Right lobe of liver (tissue), 6 donors: ENCODE measurements at regions not wholly inside any gene's neighbourhood (a gene's known extent, or its start where the extent isn't known, plus 50 kb on each side); places are given as distances from the start of the nearest gene placed in this dataset.

ENCODE experiments used
- ATAC-seq, 4 donors: fragments of 200-7000 bp; cut with Tn5 transposase; one replicate each; pipeline ENCODE4 v1.9.1; 2020; ENCODE audit warnings: mild to moderate bottlenecking in 4 of 4, moderate library complexity in 4 of 4
- DNase-seq, 3 donors: peaks; one replicate each; pipeline ENCODE4 v3.0.0-alpha.2; 2020
- H3K27ac ChIP-seq, 3 donors: fragments of 200-600 bp; one replicate each; pipeline ENCODE4 v1.8.0; 2022
- H3K27me3 ChIP-seq, 2 donors: fragments of 200-600 bp; one replicate each; pipeline ENCODE4 v1.8.0; 2022
- H3K36me3 ChIP-seq, 4 donors: fragments of 200-600 bp; sonication (generic) in 1 of 4; one replicate each; pipeline versions ENCODE4 v1.5.1 to v1.8.0; 2017 to 2022; ENCODE audit warnings: control low read depth in 1 of 4
- H3K4me1 ChIP-seq, 4 donors: fragments of 200-600 bp; sonication (generic) in 1 of 4; one replicate each; pipeline versions ENCODE4 v1.5.1 to v1.8.0; 2017 to 2022; ENCODE audit warnings: control low read depth in 1 of 4
- H3K4me3 ChIP-seq, 3 donors: fragments of 200-600 bp; one replicate each; pipeline ENCODE4 v1.8.0; 2022
- H3K9me3 ChIP-seq, 4 donors: fragments of 200-600 bp; sonication (generic) in 1 of 4; one replicate each; pipeline versions ENCODE4 v1.5.1 to v1.8.0; 2017 to 2022; ENCODE audit warnings: control low read depth in 1 of 4
- POLR2A ChIP-seq: fragments of 450-650 bp; IDR thresholded peaks from one replicate; pipeline ENCODE4 v1.6.1; 2017; ENCODE audit warnings: antibody characterized with exemption, mild to moderate bottlenecking
- WGBS: methylation state at CpG from one replicate; pipeline ENCODE4 v1.1.6; 2018; ENCODE audit warnings: low coverage, low lambda C conversion rate; ENCODE audit not compliant: insufficient coverage; ENCODE audit errors: missing lambda C conversion rate; 5-methylcytosine and 5-hydroxymethylcytosine counted together
- intact Hi-C, 2 donors: fragments of 100-400 bp; cut with DNase I; formaldehyde crosslinking; loops; one replicate each; pipeline versions ENCODE4 v1.11.2 to v1.14.1; 2022
- TF ChIP-seq, protein P1 (sequence below), 4 donors: fragments of 200-600 bp in 3 of 4; fragments of 450-650 bp in 1 of 4; IDR thresholded peaks; one replicate each; pipeline versions ENCODE4 v1.5.1 to v1.8.0; 2016 to 2022; ENCODE audit warnings: antibody characterized with exemption in 4 of 4, mild to moderate bottlenecking in 2 of 4
- donor health status: DM: no; HTN: yes; CAD: no.
- donor health status: DM: no; HTN: no; CAD: no.
- donor health status: DM: no; HTN: no; CAD: no.
- donor health status: DM: no; HTN: yes; CAD: no.
- donor health status: DM: no; HTN: yes; CAD: no.

DNA sequence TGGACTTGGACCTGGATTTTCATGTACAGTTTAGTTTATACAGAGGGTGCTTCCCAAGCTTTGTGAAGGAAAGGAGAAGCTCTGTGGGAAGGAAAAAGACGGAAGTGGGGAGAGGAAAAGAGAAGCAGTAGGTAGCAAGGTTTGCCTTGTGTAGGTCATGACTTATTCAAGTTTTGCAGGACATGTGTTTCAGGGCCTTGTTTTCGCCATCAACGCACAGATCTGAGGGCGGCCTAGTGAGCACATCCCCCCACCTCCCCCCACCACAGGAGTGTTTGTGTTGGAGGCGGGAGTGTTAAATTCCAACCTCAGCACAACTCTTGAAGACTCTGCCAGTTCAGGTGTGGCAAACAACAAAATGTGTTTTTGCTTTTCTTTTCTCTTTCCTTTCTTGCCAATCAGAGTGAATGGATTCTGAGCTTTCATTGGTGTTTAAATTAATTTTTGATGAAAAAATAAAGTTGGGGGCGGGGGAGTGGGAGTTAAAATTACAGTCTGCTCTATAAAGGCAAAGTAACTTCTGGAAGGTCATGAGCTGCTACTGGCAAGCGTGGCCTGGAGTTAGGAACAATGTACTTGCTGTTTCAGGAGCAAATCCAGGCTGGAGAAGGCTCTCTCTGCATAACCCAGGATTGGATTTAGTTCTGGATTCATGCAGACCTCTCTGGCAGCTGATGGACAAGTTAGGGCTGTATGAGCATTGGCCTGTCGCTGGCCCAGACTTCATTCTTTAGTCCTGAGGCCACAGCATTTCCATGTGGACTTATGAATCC is 338.5 kb downstream of the CD83 start:
- intact Hi-C loops = no loop called here
- TF ChIP-seq POLR2A = no peak
- Histone ChIP-seq H3K27ac (no peak overlapping the region), H3K9me3 (no peaks in the 10 kb centered on the region), H3K4me3 (no peak overlapping the region), H3K4me1 (no peaks in the 10 kb centered on the region), H3K27me3 (no peaks in the 10 kb centered on the region), H3K36me3 (no peaks in the 10 kb centered on the region)
- 81% methylated on average over 8 of the region's 8 CpGs for WGBS
- no peak for ATAC-seq
- no peak for DNase-seq

DNA sequence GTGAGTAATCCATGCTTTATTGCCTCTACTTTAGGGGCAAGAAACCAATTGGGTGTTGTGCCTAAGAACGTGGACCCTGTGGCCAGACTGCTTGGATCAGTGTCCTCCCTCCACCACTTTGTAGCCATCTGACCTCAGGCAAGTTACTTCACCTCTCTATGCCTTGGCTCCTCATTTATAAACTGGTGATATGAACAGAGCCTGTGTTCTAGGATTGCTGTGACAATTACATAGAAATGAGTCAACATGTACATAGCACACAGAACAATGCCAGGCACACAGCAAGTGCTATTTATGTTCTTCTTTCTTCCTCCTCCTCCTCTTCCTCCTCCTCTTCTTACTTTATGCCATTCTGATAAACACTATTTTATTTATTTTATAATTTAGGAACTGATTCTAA is 339.4 kb downstream of the CD83 start:
- TF ChIP-seq POLR2A = no peak
- TF ChIP-seq, protein P1, sequence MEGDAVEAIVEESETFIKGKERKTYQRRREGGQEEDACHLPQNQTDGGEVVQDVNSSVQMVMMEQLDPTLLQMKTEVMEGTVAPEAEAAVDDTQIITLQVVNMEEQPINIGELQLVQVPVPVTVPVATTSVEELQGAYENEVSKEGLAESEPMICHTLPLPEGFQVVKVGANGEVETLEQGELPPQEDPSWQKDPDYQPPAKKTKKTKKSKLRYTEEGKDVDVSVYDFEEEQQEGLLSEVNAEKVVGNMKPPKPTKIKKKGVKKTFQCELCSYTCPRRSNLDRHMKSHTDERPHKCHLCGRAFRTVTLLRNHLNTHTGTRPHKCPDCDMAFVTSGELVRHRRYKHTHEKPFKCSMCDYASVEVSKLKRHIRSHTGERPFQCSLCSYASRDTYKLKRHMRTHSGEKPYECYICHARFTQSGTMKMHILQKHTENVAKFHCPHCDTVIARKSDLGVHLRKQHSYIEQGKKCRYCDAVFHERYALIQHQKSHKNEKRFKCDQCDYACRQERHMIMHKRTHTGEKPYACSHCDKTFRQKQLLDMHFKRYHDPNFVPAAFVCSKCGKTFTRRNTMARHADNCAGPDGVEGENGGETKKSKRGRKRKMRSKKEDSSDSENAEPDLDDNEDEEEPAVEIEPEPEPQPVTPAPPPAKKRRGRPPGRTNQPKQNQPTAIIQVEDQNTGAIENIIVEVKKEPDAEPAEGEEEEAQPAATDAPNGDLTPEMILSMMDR (IDR thresholded peaks at IDR 0.05) = no peak
- Histone ChIP-seq H3K4me3 (no peak overlapping the region), H3K4me1 (no peaks in the 10 kb centered on the region), H3K27me3 (no peaks in the 10 kb centered on the region), H3K27ac (no peak overlapping the region), H3K36me3 (no peaks in the 10 kb centered on the region), H3K9me3 (no peaks in the 10 kb centered on the region)
- intact Hi-C loops = no loop called here
- ATAC-seq (no peak), DNase-seq (no peak)
- WGBS = 71% methylated on average over 1 of the region's 1 CpG

DNA sequence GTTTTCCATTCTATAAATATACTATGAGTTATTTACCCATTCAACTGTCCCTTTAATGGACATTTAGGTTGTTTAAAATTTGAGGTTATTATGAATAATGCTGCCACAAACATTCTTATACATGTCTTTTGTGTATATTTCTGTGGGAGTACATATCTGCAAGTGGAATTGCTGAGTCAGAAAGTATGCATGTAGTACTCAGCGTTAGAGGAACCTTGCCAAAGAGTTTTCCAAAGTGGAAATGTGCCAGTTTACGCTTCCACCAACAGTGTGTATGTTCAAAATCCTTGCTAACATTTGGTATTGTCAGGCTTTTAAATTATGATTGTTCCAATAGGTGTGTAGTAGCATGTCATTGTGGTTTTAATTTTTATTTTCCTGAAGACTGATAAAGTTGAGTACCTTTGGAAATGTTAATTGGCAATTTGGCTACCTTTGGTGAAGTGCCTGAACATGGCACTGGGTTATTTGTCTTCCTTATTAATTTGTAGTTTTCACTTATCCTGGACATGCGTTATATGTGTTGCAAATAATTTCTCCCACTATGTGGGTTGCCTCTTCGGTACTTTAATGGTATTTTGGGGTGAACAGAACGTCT is 341.2 kb downstream of the CD83 start:
- Histone ChIP-seq H3K27me3 (no peaks in the 10 kb centered on the region), H3K4me3 (no peak overlapping the region), H3K27ac (no peak overlapping the region), H3K4me1 (no peaks in the 10 kb centered on the region), H3K36me3 (no peaks in the 10 kb centered on the region), H3K9me3 (no peaks in the 10 kb centered on the region)
- ATAC-seq (no peak), DNase-seq (no peak)
- WGBS = 55% methylated on average over 5 of the region's 5 CpGs
- TF ChIP-seq, protein P1 (IDR thresholded peaks at IDR 0.05) = no peak
- no peak for TF ChIP-seq POLR2A
- intact Hi-C loops = no loop called here

DNA sequence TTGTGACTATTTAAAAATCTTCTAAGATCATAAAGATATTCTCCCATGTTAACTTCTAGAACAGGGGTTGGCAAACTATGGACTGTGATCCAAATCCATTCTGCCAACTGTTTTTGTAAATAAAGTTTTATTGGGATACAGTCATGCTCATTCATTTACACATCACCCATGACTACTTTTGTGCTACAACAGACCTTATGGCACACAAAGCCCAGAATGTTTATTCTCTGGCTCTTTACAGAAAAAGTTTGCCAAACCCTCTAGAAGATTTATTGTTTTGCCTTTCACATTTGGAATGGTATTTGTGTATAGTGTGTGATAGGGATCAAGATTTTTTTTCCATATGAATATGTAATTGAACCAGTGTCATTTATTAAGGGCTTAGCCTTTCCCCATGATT is 341.7 kb downstream of the CD83 start:
- DNase-seq (no peak), ATAC-seq (no peak)
- no peaks in the 10 kb centered on the region for H3K36me3 ChIP-seq
- TF ChIP-seq POLR2A = no peak
- no peaks in the 10 kb centered on the region for H3K4me1 ChIP-seq
- no peaks in the 10 kb centered on the region for H3K27me3 ChIP-seq
- intact Hi-C loops = no loop called here
- H3K4me3 ChIP-seq = no peak overlapping the region
- H3K9me3 ChIP-seq = no peaks in the 10 kb centered on the region
- no peak overlapping the region for H3K27ac ChIP-seq

- H3K4me3 ChIP-seq = no peak overlapping the region
- TF ChIP-seq, protein P1 (IDR thresholded peaks at IDR 0.05) = no peak
- TF ChIP-seq POLR2A = no peak
- no peaks in the 10 kb centered on the region for H3K36me3 ChIP-seq
- no peaks in the 10 kb centered on the region for H3K4me1 ChIP-seq
- DNase-seq = no peak
- intact Hi-C loops = no loop called here
- H3K27me3 ChIP-seq = no peaks in the 10 kb centered on the region
- H3K9me3 ChIP-seq = no peaks in the 10 kb centered on the region
- no peak overlapping the region for H3K27ac ChIP-seq
- no peak for ATAC-seq
Measured at GRCh38 chr6:14460556-14460955, 343.0 kb downstream of the CD83 start.
